Neural cell (in vitro differentiated cells): ENCODE measurements at regions not wholly inside any gene's neighbourhood (a gene's known extent, or its start where the extent isn't known, plus 50 kb on each side); places are given as distances from the start of the nearest gene placed in this dataset.

Experiments
- CTCF ChIP-seq: fragments of 450-650 bp; IDR thresholded peaks from 2 replicates; pipeline ENCODE4 v1.5.1; 2014; ENCODE audit warnings: antibody characterized with exemption, mild to moderate bottlenecking, moderate library complexity; ENCODE audit not compliant: poor library complexity, severe bottlenecking
- POLR2AphosphoS5 ChIP-seq: IDR thresholded peaks from 2 replicates; pipeline ENCODE4 v1.6.1; 2012
- REST ChIP-seq: IDR thresholded peaks from 2 replicates; pipeline ENCODE4 v1.6.1; 2012; ENCODE audit warnings: borderline replicate concordance

- TF ChIP-seq REST (no peak), CTCF (no peak), POLR2AphosphoS5 (no peak)
Measured at GRCh38 chr5:17156463-17156862, 61.0 kb upstream of the BASP1 start.
